Panc1 (cell line): ENCODE measurements at regions not wholly inside any gene's neighbourhood (a gene's known extent, or its start where the extent isn't known, plus 50 kb on each side); places are given as distances from the start of the nearest gene placed in this dataset.

Source experiments
- ATAC-seq: fragments of 200-7000 bp; cut with Tn5 transposase; 2 replicates; pipeline ENCODE4 v1.9.1; 2020; ENCODE audit warnings: mild to moderate bottlenecking, moderate library complexity
- BruUV-seq: library from RNA; stranded (reverse); fragments of 400-500 nt; replicated peaks from 2 replicates; lab custom pipeline; 2021; lab: Mats Ljungman, UMichigan
- CTCF ChIA-PET: fragments of 300-600 bp; sonication (Branson Sonifier 250); formaldehyde crosslinking; loops from one replicate; lab custom pipeline; 2022; ENCODE audit warnings: antibody characterized with exemption; lab: Charles Lee
- POLR2A ChIA-PET: fragments of 300-600 bp; sonication (Branson Sonifier 250); formaldehyde crosslinking; loops from one replicate; lab custom pipeline; 2022; ENCODE audit warnings: antibody characterized with exemption; lab: Charles Lee
- DNase-seq: peaks from one replicate; pipeline ENCODE4 v3.0.0-alpha.2; 2010; ENCODE audit warnings: low read depth, low spot score
- H3K27ac ChIP-seq: 2 replicates; pipeline ENCODE4 v1.5.1; 2011; ENCODE audit warnings: mild to moderate bottlenecking, low read length, inconsistent platforms
- H3K27me3 ChIP-seq: fragments of 200-500 bp; sonication (Bioruptor generic); 2 replicates; pipeline ENCODE4 v1.6.0; 2014; ENCODE audit warnings: low read length, inconsistent platforms; ENCODE audit not compliant: control insufficient read depth, insufficient read depth
- H3K36me3 ChIP-seq: fragments of 200-500 bp; sonication (Bioruptor generic); 2 replicates; pipeline ENCODE4 v1.5.1; 2014; ENCODE audit warnings: inconsistent platforms, mild to moderate bottlenecking, low read length, moderate library complexity; ENCODE audit not compliant: control insufficient read depth, insufficient read depth
- H3K4me1 ChIP-seq: 2 replicates; pipeline ENCODE4 v1.5.1; 2011; ENCODE audit warnings: inconsistent platforms, mild to moderate bottlenecking, low read length, moderate library complexity; ENCODE audit not compliant: control insufficient read depth, insufficient read depth
- H3K4me3 ChIP-seq, 2 experiments: 2 replicates each; pipeline ENCODE4 v1.5.1; 2011 to 2012; ENCODE audit warnings: low read depth in 2 of 2, low read length in 2 of 2, mild to moderate bottlenecking in 2 of 2, inconsistent platforms in 1 of 2, moderate library complexity in 1 of 2
- H3K9me3 ChIP-seq: fragments of 200-500 bp; sonication (Bioruptor generic); 2 replicates; pipeline ENCODE4 v1.5.1; 2014; ENCODE audit warnings: low read depth, mild to moderate bottlenecking, inconsistent platforms, low read length, moderate library complexity; ENCODE audit not compliant: control insufficient read depth, insufficient read depth
- CTCF ChIP-seq: fragments of 450-650 bp; IDR thresholded peaks from 2 replicates; pipeline ENCODE4 v1.5.1; 2017; ENCODE audit warnings: mild to moderate bottlenecking
- POLR2AphosphoS5 ChIP-seq: IDR thresholded peaks from 2 replicates; pipeline ENCODE4 v1.6.1; 2012; ENCODE audit warnings: mild to moderate bottlenecking, low read depth, low read length, moderate library complexity
- REST ChIP-seq, 2 experiments: IDR thresholded peaks; 2 replicates each; pipeline ENCODE4 v1.6.1; 2011 to 2012; ENCODE audit warnings: low read depth in 2 of 2, control low read depth in 1 of 2, low read length in 1 of 2, mild to moderate bottlenecking in 1 of 2, moderate library complexity in 1 of 2; ENCODE audit not compliant: insufficient read depth in 1 of 2
- SIN3A ChIP-seq: IDR thresholded peaks from 2 replicates; pipeline ENCODE4 v1.6.1; 2012; ENCODE audit warnings: low read depth, mild to moderate bottlenecking, low read length, moderate library complexity, borderline replicate concordance; ENCODE audit not compliant: insufficient read depth
- TCF7L2 ChIP-seq: IDR thresholded peaks from 2 replicates; pipeline ENCODE4 v1.6.1; 2011; ENCODE audit warnings: mild to moderate bottlenecking, low read depth, low read length, inconsistent platforms
- in situ Hi-C: cut with HindIII; loops from 2 replicates; pipeline ENCODE4 v1.10.0; 2016; ENCODE audit warnings: low sequenced_read_pairs, low pct_unique_long_range_greater_than_20kb
- intact Hi-C: fragments of 100-400 bp; cut with micrococcal nuclease; formaldehyde crosslinking; loops from one replicate; pipeline ENCODE4 v1.10.0; 2022; ENCODE audit not compliant: unreplicated experiment

- Histone ChIP-seq H3K27ac (no peak overlapping the region), H3K27me3 (no peaks in the 10 kb centered on the region), H3K4me3 (no peak overlapping the region), H3K9me3 (no peaks in the 10 kb centered on the region), H3K4me1 (no peaks in the 10 kb centered on the region), H3K36me3 (no peaks in the 10 kb centered on the region)
- ChIA-PET CTCF (no interaction called here), POLR2A (no interaction called here)
- in situ Hi-C loops (no loop called here), intact Hi-C loops (no loop called here)
- no peak for TF ChIP-seq TCF7L2
- TF ChIP-seq CTCF, result no peak
- DNase-seq, result no peak
- BruUV-seq, result no TSS peak
- no peak for ATAC-seq
Observed at GRCh38 chr13:82719987-82720386, 1162.3 kb downstream of the SLITRK1 start.

- H3K4me1 ChIP-seq, result no peaks in the 10 kb centered on the region
- no peaks in the 10 kb centered on the region for H3K36me3 ChIP-seq
- DNase-seq (no peak), ATAC-seq (no peak)
- H3K9me3 ChIP-seq, result no peaks in the 10 kb centered on the region
- H3K27ac ChIP-seq, result no peak overlapping the region
- in situ Hi-C loops, result no loop called here
- intact Hi-C loops, result no loop called here
- no peak overlapping the region for H3K4me3 ChIP-seq
- no peaks in the 10 kb centered on the region for H3K27me3 ChIP-seq
- no TSS peak for BruUV-seq
- POLR2A ChIA-PET, result no interaction called here
- CTCF ChIA-PET, result no interaction called here
- no peak for TF ChIP-seq SIN3A
- no peak for TF ChIP-seq TCF7L2
- no peak for TF ChIP-seq CTCF
- TF ChIP-seq POLR2AphosphoS5, result no peak
- TF ChIP-seq REST (IDR thresholded peaks at IDR 0.05; ENCODE audit: insufficient read depth in 1 of 2, low read depth in 2 of 2, low read length in 1 of 2), result no peak
Observed at GRCh38 chr13:82717249-82717648, 1165.0 kb downstream of the SLITRK1 start.
